ENCODE measurements at regions not wholly inside any gene's neighbourhood (a gene's known extent, or its start where the extent isn't known, plus 50 kb on each side); places are given as distances from the start of the nearest gene placed in this dataset.

- ChIA-PET CTCF (no interaction called here), POLR2A (no interaction called here)
- no peak overlapping the region for H3K4me3 Mint-ChIP-seq
- H3K36me3 Mint-ChIP-seq: no peaks in the 10 kb centered on the region
- no peaks in the 10 kb centered on the region for H3K9me3 Mint-ChIP-seq
- no peak for ATAC-seq
- TF ChIP-seq PRDM15 (CRISPR knock-in tag; IDR thresholded peaks at IDR 0.05) (no peak), ATF1 (CRISPR knock-in tag; IDR thresholded peaks at IDR 0.05) (no peak), IRF1 (CRISPR knock-in tag; IDR thresholded peaks at IDR 0.05) (no peak), CTCF (IDR thresholded peaks at IDR 0.05) (no peak), CDX4 (CRISPR knock-in tag; IDR thresholded peaks at IDR 0.05; ENCODE audit: borderline replicate concordance) (no peak), FOXP1 (CRISPR knock-in tag; IDR thresholded peaks at IDR 0.05; ENCODE audit: borderline replicate concordance) (no peak), TP53 (CRISPR knock-in tag; IDR thresholded peaks at IDR 0.05) (no peak), NR1H2 (CRISPR knock-in tag; IDR thresholded peaks at IDR 0.05) (no peak), GTF2I (CRISPR knock-in tag; conservative IDR thresholded peaks at IDR 0.05) (no peak), JAZF1 (CRISPR knock-in tag; IDR thresholded peaks at IDR 0.05) (no peak), NFE2L1 (CRISPR knock-in tag; IDR thresholded peaks at IDR 0.05) (no peak), PRRX2 (CRISPR knock-in tag; IDR thresholded peaks at IDR 0.05) (no peak), ARID4B (CRISPR knock-in tag; IDR thresholded peaks at IDR 0.05; ENCODE audit: borderline replicate concordance) (no peak), FOXJ3 (CRISPR knock-in tag; IDR thresholded peaks at IDR 0.05; ENCODE audit: borderline replicate concordance) (no peak), ELF4 (CRISPR knock-in tag; IDR thresholded peaks at IDR 0.05; ENCODE audit: low read depth) (no peak), TEAD4 (CRISPR knock-in tag; IDR thresholded peaks at IDR 0.05) (no peak)
- no peak overlapping the region for H3K27ac Mint-ChIP-seq
- DNase-seq (ENCODE audit: low spot score): no peak
- H3K27me3 Mint-ChIP-seq (ENCODE audit: low read depth): no peaks in the 10 kb centered on the region
- H3K4me1 Mint-ChIP-seq: peaks cover 17% of the 10 kb centered on the region
Measured at GRCh38 chr13:73810647-73811046, 323.6 kb downstream of the KLF12 start.

Data from WTC11 (cell line).